Right cardiac atrium (tissue), 5 donors: ENCODE measurements at regions not wholly inside any gene's neighbourhood (a gene's known extent, or its start where the extent isn't known, plus 50 kb on each side); places are given as distances from the start of the nearest gene placed in this dataset.
"Not testable (repeated sequence)": the region's sequence is repeated elsewhere in the genome, so short reads cannot be mapped to it uniquely, and the experiment has no call there.

Experiments used
- ATAC-seq, 2 donors: fragments of 200-7000 bp; cut with Tn5 transposase; one replicate each; pipeline versions ENCODE4 v1.8.0 to v1.9.1; 2020; ENCODE audit warnings: moderate library complexity in 2 of 2, mild to moderate bottlenecking in 1 of 2
- DNase-seq, 3 donors: peaks; one replicate each; pipeline ENCODE4 v3.0.0-alpha.2; 2020
- H3K27ac ChIP-seq: one replicate; pipeline ENCODE4 v1.5.1; 2013; ENCODE audit warnings: mild to moderate bottlenecking, low read length, control low read depth, moderate library complexity
- H3K27me3 ChIP-seq: one replicate; pipeline ENCODE4 v1.6.1; 2013; ENCODE audit not compliant: control insufficient read depth, insufficient read depth
- H3K4me1 ChIP-seq: one replicate; pipeline ENCODE4 v1.6.1; 2013; ENCODE audit warnings: low read length; ENCODE audit not compliant: control insufficient read depth, insufficient read depth
- H3K4me3 ChIP-seq: one replicate; pipeline ENCODE4 v1.5.1; 2013; ENCODE audit warnings: low read length, control low read depth
- H3K9me3 ChIP-seq: one replicate; pipeline ENCODE4 v1.6.1; 2013; ENCODE audit warnings: low read length; ENCODE audit not compliant: control insufficient read depth
- WGBS: extraction: QIAGEN DNeasy Blood & Tissue Kit; methylation state at CpG from one replicate; pipeline ENCODE4 v1.1.7; 2013; 5-methylcytosine and 5-hydroxymethylcytosine counted together
- intact Hi-C, 4 donors: fragments of 100-400 bp; cut with DNase I; formaldehyde crosslinking; loops; one replicate each; pipeline versions ENCODE4 v1.11.0 to v1.14.0; 2022 to 2023
- donor health status: healthy with polysubstance abuse.
- donor health status: DM: no; HTN: yes; CAD: no.
- donor health status: DM: no; HTN: no; CAD: no.
- donor health status: DM: no; HTN: yes; CAD: no; lungs with severe emphysema.
- donor health status: DM: yes; HTN: yes; CAD: no.

- Histone ChIP-seq H3K4me1 (no peaks in the 10 kb centered on the region), H3K27ac (no peak overlapping the region), H3K9me3 (no peaks in the 10 kb centered on the region), H3K27me3 (peaks cover 2% of the 10 kb centered on the region), H3K4me3 (no peak overlapping the region)
- ATAC-seq, result no peak
- DNase-seq, result no peak
- intact Hi-C loops, result no loop called here
- 64% methylated on average over 5 of the region's 5 CpGs for WGBS
These were observed 71.2 kb upstream of the CARD11 start for GRCh38 chr7:3114917-3115316.

- ATAC-seq, result no peak
- no peak overlapping the region for H3K4me3 ChIP-seq
- H3K27ac ChIP-seq, result no peak overlapping the region
- intact Hi-C loops, result no loop called here
- peaks cover 2% of the 10 kb centered on the region for H3K27me3 ChIP-seq
- H3K9me3 ChIP-seq, result no peaks in the 10 kb centered on the region
- no peaks in the 10 kb centered on the region for H3K4me1 ChIP-seq
- WGBS, result 31% methylated on average over 2 of the region's 2 CpGs
- no peak for DNase-seq
These were observed 73.4 kb upstream of the CARD11 start for GRCh38 chr7:3117081-3117480.

- Histone ChIP-seq H3K4me1 (no peaks in the 10 kb centered on the region), H3K9me3 (no peaks in the 10 kb centered on the region), H3K27ac (no peak overlapping the region), H3K27me3 (peaks cover 2% of the 10 kb centered on the region), H3K4me3 (no peak overlapping the region)
- DNase-seq (no peak), ATAC-seq (no peak)
- intact Hi-C loops, result no loop called here
- 27% methylated on average over 8 of the region's 8 CpGs for WGBS
These were observed 74.0 kb upstream of the CARD11 start for GRCh38 chr7:3117488-3118231.

- H3K27ac ChIP-seq, H3K27me3 ChIP-seq, H3K4me3 ChIP-seq, H3K9me3 ChIP-seq, intact Hi-C loops, ATAC-seq, DNase-seq, H3K4me1 ChIP-seq: not testable (repeated sequence)
- WGBS, result 84% methylated on average over 9 of the region's 9 CpGs
These were observed 75.8 kb upstream of the CARD11 start for GRCh38 chr7:3119352-3119927.

GRCh38 chr7:3119963-3120362 is 76.3 kb upstream of the CARD11 start:
- 74% methylated on average over 3 of the region's 3 CpGs for WGBS

GRCh38 chr7:3120513-3120912 is 76.8 kb upstream of the CARD11 start:
- WGBS, result 91% methylated on average over 3 of the region's 3 CpGs
- Histone ChIP-seq H3K27ac (no peak overlapping the region), H3K4me1 (no peaks in the 10 kb centered on the region), H3K9me3 (no peaks in the 10 kb centered on the region), H3K27me3 (peaks cover 2% of the 10 kb centered on the region), H3K4me3 (no peak overlapping the region)
- intact Hi-C loops, result no loop called here
- ATAC-seq (no peak), DNase-seq (no peak)

More at GRCh38 chr7:3119963-3120362, 76.3 kb upstream of the CARD11 start:
- intact Hi-C loops, result no loop called here
- Histone ChIP-seq H3K4me1 (no peaks in the 10 kb centered on the region), H3K27ac (no peak overlapping the region), H3K4me3 (no peak overlapping the region), H3K9me3 (no peaks in the 10 kb centered on the region), H3K27me3 (peaks cover 2% of the 10 kb centered on the region)
- no peak for DNase-seq
- ATAC-seq, result no peak

GRCh38 chr7:3128857-3129490 is 85.3 kb upstream of the CARD11 start:
- intact Hi-C loops, result no loop called here
- WGBS, result 80% methylated on average over 11 of the region's 11 CpGs
- Histone ChIP-seq H3K4me1 (no peaks in the 10 kb centered on the region), H3K27me3 (no peaks in the 10 kb centered on the region), H3K4me3 (no peak overlapping the region), H3K9me3 (no peaks in the 10 kb centered on the region), H3K27ac (no peak overlapping the region)
- DNase-seq (no peak), ATAC-seq (no peak)

- Histone ChIP-seq H3K27ac (no peak overlapping the region), H3K4me3 (no peak overlapping the region), H3K27me3 (no peaks in the 10 kb centered on the region), H3K9me3 (no peaks in the 10 kb centered on the region), H3K4me1 (no peaks in the 10 kb centered on the region)
- ATAC-seq (no peak), DNase-seq (no peak)
- intact Hi-C loops, result no loop called here
- 69% methylated on average over 8 of the region's 8 CpGs for WGBS
These were observed 90.2 kb upstream of the CARD11 start for GRCh38 chr7:3133811-3134385.

GRCh38 chr7:3134745-3135144 is 91.1 kb upstream of the CARD11 start:
- H3K9me3 ChIP-seq, result no peaks in the 10 kb centered on the region
- H3K4me1 ChIP-seq, result no peaks in the 10 kb centered on the region
- H3K27ac ChIP-seq, result no peak overlapping the region
- H3K27me3 ChIP-seq, result no peaks in the 10 kb centered on the region
- DNase-seq, result no peak
- 89% methylated on average over 6 of the region's 6 CpGs for WGBS
- intact Hi-C loops, result no loop called here
- H3K4me3 ChIP-seq, result no peak overlapping the region
- ATAC-seq, result no peak

GRCh38 chr7:3135626-3136025 is 92.0 kb upstream of the CARD11 start:
- H3K4me3 ChIP-seq, result no peak overlapping the region
- DNase-seq (no peak), ATAC-seq (no peak)
- H3K4me1 ChIP-seq, result no peaks in the 10 kb centered on the region
- 72% methylated on average over 6 of the region's 6 CpGs for WGBS
- H3K9me3 ChIP-seq, result no peaks in the 10 kb centered on the region
- intact Hi-C loops, result no loop called here
- H3K27ac ChIP-seq, result no peak overlapping the region
- H3K27me3 ChIP-seq, result no peaks in the 10 kb centered on the region

GRCh38 chr7:3138206-3138605 is 94.5 kb upstream of the CARD11 start:
- WGBS, result 94% methylated on average over 6 of the region's 6 CpGs
- Histone ChIP-seq H3K9me3 (no peaks in the 10 kb centered on the region), H3K27ac (no peak overlapping the region), H3K4me3 (no peak overlapping the region), H3K27me3 (no peaks in the 10 kb centered on the region), H3K4me1 (no peaks in the 10 kb centered on the region)
- intact Hi-C loops, result no loop called here
- DNase-seq (no peak), ATAC-seq (no peak)
